ENCODE measurements at regions not wholly inside any gene's neighbourhood (a gene's known extent, or its start where the extent isn't known, plus 50 kb on each side); places are given as distances from the start of the nearest gene placed in this dataset.
A peak's percentile ranks its signal among the peaks of the same experiment; 100 is the strongest.

DNA sequence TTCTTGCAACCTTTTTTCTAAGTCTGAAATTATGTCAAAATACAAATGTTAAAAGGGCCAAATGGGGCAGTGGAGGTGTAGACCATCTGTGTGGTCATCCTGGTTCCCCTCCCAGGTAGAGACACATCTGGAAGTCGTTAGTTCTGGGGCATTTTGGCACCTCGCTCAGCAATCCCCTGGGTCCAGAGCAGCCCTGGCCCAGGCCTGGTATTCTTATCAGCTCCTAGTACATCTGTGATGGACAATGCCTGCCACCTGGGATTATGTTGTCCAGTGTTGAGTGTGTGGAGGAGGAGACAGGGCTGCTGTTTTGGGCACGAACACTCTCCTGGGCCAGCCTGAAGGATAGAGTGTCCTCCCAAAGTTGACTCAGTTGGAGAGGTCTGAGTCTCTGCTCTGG, 74.8 kb downstream of the GADD45G start:
- ATAC-seq (no peak), DNase-seq (ENCODE audit: low spot score) (no peak)
- no peaks in the 10 kb centered on the region for H3K36me3 ChIP-seq (ENCODE audit: insufficient read depth)
- H3F3A ChIP-seq (replicated peaks; ENCODE audit: low read depth): peaks cover 17% of the 10 kb centered on the region; the same call in 1 of the 2 replicates
- no peaks in the 10 kb centered on the region for H4K20me1 ChIP-seq (replicated peaks; ENCODE audit: insufficient read depth)
- Mint-ChIP-seq H3K9me3 (peaks cover 36% of the 10 kb centered on the region), H3K27me3 (ENCODE audit: insufficient read depth, low read depth, poor library complexity) (peaks cover 30% of the 10 kb centered on the region), H3K4me1 (peaks cover 58% of the 10 kb centered on the region), H3K4me3 (no peak overlapping the region), H3K27ac (no peak overlapping the region), H3K36me3 (ENCODE audit: low read depth) (peaks cover 27% of the 10 kb centered on the region)
- no peak overlapping the region for H2AFZ ChIP-seq
- peak overlapping the region; percentile 91; the same call in 1 of the 2 replicates for H3K27ac ChIP-seq (ENCODE audit: low read depth)
- H3K4me3 ChIP-seq: no peak overlapping the region
- H3K4me1 ChIP-seq (ENCODE audit: insufficient read depth): peaks cover 47% of the 10 kb centered on the region
- H3K27me3 ChIP-seq (ENCODE audit: insufficient read depth): peaks cover 4% of the 10 kb centered on the region; the same call in 1 of the 2 replicates
- TF ChIP-seq JUNB (IDR thresholded peaks at IDR 0.05; ENCODE audit: unreplicated experiment): no peak
- TF ChIP-seq EZH2 (IDR thresholded peaks at IDR 0.05; ENCODE audit: low read depth, unreplicated experiment): no peak
- TF ChIP-seq, protein P1, sequence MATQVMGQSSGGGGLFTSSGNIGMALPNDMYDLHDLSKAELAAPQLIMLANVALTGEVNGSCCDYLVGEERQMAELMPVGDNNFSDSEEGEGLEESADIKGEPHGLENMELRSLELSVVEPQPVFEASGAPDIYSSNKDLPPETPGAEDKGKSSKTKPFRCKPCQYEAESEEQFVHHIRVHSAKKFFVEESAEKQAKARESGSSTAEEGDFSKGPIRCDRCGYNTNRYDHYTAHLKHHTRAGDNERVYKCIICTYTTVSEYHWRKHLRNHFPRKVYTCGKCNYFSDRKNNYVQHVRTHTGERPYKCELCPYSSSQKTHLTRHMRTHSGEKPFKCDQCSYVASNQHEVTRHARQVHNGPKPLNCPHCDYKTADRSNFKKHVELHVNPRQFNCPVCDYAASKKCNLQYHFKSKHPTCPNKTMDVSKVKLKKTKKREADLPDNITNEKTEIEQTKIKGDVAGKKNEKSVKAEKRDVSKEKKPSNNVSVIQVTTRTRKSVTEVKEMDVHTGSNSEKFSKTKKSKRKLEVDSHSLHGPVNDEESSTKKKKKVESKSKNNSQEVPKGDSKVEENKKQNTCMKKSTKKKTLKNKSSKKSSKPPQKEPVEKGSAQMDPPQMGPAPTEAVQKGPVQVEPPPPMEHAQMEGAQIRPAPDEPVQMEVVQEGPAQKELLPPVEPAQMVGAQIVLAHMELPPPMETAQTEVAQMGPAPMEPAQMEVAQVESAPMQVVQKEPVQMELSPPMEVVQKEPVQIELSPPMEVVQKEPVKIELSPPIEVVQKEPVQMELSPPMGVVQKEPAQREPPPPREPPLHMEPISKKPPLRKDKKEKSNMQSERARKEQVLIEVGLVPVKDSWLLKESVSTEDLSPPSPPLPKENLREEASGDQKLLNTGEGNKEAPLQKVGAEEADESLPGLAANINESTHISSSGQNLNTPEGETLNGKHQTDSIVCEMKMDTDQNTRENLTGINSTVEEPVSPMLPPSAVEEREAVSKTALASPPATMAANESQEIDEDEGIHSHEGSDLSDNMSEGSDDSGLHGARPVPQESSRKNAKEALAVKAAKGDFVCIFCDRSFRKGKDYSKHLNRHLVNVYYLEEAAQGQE (IDR thresholded peaks at IDR 0.05; ENCODE audit: unreplicated experiment): no peak
- no peak for TF ChIP-seq CREB1 (CRISPR knock-in tag; IDR thresholded peaks at IDR 0.05; ENCODE audit: low read depth)
- no peak for TF ChIP-seq STAT1 (IDR thresholded peaks at IDR 0.05; ENCODE audit: unreplicated experiment)
- TF ChIP-seq EZH2phosphoT487 (IDR thresholded peaks at IDR 0.05; ENCODE audit: unreplicated experiment): no peak
- no peak for TF ChIP-seq ZNF114 (CRISPR knock-in tag; IDR thresholded peaks at IDR 0.05)
- TF ChIP-seq, protein P2, sequence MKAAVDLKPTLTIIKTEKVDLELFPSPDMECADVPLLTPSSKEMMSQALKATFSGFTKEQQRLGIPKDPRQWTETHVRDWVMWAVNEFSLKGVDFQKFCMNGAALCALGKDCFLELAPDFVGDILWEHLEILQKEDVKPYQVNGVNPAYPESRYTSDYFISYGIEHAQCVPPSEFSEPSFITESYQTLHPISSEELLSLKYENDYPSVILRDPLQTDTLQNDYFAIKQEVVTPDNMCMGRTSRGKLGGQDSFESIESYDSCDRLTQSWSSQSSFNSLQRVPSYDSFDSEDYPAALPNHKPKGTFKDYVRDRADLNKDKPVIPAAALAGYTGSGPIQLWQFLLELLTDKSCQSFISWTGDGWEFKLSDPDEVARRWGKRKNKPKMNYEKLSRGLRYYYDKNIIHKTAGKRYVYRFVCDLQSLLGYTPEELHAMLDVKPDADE (IDR thresholded peaks at IDR 0.05): no peak
- H3K9me2 ChIP-seq (ENCODE audit: insufficient read depth): no peaks in the 10 kb centered on the region
- H3K4me2 ChIP-seq: no peak overlapping the region
- no peaks in the 10 kb centered on the region for H3K79me2 ChIP-seq (replicated peaks; ENCODE audit: insufficient read depth)

DNA sequence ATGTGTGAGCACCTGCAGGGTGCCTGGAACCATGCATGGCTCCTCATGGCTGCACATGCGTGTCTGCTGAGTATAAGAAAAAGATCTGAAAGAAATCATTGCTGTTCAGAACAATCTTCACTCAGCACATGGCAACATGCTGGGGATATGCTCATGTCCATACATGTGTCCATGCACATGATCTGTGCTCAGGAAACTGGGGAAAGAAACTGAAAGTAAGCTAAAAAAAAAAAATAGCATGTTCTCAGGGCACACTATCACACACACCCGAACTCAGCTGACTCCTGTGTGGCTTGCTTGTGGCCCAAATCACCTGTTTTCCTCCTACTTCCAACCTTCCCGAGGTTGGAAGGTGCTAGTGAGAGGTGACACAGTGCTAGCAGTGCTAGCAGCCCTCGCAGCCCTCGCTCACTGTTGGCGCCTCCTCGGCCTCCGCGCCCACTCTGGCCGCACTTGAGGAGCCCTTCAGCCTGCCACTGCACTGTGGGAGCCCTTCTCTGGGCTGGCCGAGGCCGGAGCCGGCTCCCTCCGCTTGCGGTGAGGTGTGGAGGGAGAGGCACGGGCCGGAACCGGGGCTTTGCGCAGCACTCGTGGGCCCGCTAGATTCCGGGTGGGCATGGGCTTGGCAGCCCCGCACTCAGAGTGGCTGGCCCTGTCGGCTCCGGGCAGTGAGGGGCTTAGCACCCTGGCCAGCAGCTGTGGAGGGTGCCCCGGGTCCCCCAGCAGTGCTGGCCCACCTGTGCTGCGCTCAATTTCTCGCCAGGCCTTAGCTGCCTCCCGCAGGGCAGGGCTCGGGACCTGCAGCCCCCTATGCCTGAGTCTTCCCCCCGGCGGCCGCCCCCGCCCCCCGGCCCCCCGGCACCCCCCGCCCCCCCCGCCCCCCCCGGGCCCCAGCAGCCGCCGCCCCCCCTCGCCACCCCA, 76.0 kb downstream of the GADD45G start:
- ATAC-seq (no peak), DNase-seq (ENCODE audit: low spot score) (no peak)
- H3K4me3 Mint-ChIP-seq: no peak overlapping the region
- peaks cover 36% of the 10 kb centered on the region for H3K9me3 Mint-ChIP-seq
- H3K27ac ChIP-seq (ENCODE audit: low read depth): no peak overlapping the region
- peaks cover 17% of the 10 kb centered on the region; the same call in 1 of the 2 replicates for H3F3A ChIP-seq (replicated peaks; ENCODE audit: low read depth)
- H3K4me2 ChIP-seq: no peak overlapping the region
- H3K4me3 ChIP-seq: no peak overlapping the region
- no peaks in the 10 kb centered on the region for H3K79me2 ChIP-seq (replicated peaks; ENCODE audit: insufficient read depth)
- H3K4me1 Mint-ChIP-seq: peaks cover 50% of the 10 kb centered on the region
- H3K27me3 Mint-ChIP-seq (ENCODE audit: insufficient read depth, low read depth, poor library complexity): peaks cover 26% of the 10 kb centered on the region
- peaks cover 35% of the 10 kb centered on the region for H3K4me1 ChIP-seq (ENCODE audit: insufficient read depth)
- no peak overlapping the region for H3K27ac Mint-ChIP-seq
- no peaks in the 10 kb centered on the region for H3K36me3 ChIP-seq (ENCODE audit: insufficient read depth)
- peaks cover 1% of the 10 kb centered on the region; the same call in 1 of the 2 replicates for H3K27me3 ChIP-seq (ENCODE audit: insufficient read depth)
- H3K9me2 ChIP-seq (ENCODE audit: insufficient read depth): no peaks in the 10 kb centered on the region
- no peaks in the 10 kb centered on the region for H4K20me1 ChIP-seq (replicated peaks; ENCODE audit: insufficient read depth)
- no peak overlapping the region for H2AFZ ChIP-seq
- TF ChIP-seq, protein P1 (IDR thresholded peaks at IDR 0.05; ENCODE audit: unreplicated experiment): no peak
- no peak for TF ChIP-seq EZH2 (IDR thresholded peaks at IDR 0.05; ENCODE audit: low read depth, unreplicated experiment)
- no peak for TF ChIP-seq ZNF331 (CRISPR knock-in tag; IDR thresholded peaks at IDR 0.05; ENCODE audit: low read depth)
- TF ChIP-seq STAT1 (IDR thresholded peaks at IDR 0.05; ENCODE audit: unreplicated experiment): no peak
- no peak for TF ChIP-seq POLR2AphosphoS5 (IDR thresholded peaks at IDR 0.05; ENCODE audit: low read depth)
- TF ChIP-seq, protein P3, sequence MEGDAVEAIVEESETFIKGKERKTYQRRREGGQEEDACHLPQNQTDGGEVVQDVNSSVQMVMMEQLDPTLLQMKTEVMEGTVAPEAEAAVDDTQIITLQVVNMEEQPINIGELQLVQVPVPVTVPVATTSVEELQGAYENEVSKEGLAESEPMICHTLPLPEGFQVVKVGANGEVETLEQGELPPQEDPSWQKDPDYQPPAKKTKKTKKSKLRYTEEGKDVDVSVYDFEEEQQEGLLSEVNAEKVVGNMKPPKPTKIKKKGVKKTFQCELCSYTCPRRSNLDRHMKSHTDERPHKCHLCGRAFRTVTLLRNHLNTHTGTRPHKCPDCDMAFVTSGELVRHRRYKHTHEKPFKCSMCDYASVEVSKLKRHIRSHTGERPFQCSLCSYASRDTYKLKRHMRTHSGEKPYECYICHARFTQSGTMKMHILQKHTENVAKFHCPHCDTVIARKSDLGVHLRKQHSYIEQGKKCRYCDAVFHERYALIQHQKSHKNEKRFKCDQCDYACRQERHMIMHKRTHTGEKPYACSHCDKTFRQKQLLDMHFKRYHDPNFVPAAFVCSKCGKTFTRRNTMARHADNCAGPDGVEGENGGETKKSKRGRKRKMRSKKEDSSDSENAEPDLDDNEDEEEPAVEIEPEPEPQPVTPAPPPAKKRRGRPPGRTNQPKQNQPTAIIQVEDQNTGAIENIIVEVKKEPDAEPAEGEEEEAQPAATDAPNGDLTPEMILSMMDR (conservative IDR thresholded peaks at IDR 0.05; ENCODE audit: low read depth in 2 of 2): no peak
- H3K36me3 Mint-ChIP-seq (ENCODE audit: low read depth): peaks cover 27% of the 10 kb centered on the region

All from GM23338 (cell line).